SK-N-SH (cell line): ENCODE measurements at regions not wholly inside any gene's neighbourhood (a gene's known extent, or its start where the extent isn't known, plus 50 kb on each side); places are given as distances from the start of the nearest gene placed in this dataset.

Source experiments
- CTCF ChIP-seq: fragments of 200-600 bp; sonication (generic); IDR thresholded peaks from 2 replicates; pipeline ENCODE4 v1.6.1; 2017; ENCODE audit warnings: antibody characterized with exemption, mild to moderate bottlenecking, moderate library complexity
- EP300 ChIP-seq, 2 experiments: IDR thresholded peaks; 2 replicates each; pipeline versions ENCODE4 v1.4.0 to v1.6.1; 2012; ENCODE audit warnings: borderline replicate concordance in 1 of 2, low read depth in 1 of 2, low read length in 1 of 2
- FOXM1 ChIP-seq: IDR thresholded peaks from 2 replicates; pipeline ENCODE4 v1.4.0; 2012; ENCODE audit warnings: low read depth, mild to moderate bottlenecking
- NFIC ChIP-seq: IDR thresholded peaks from 2 replicates; pipeline ENCODE4 v1.4.0; 2012; ENCODE audit warnings: borderline replicate concordance
- RCOR1 ChIP-seq: fragments of 150-350 bp; IDR thresholded peaks from 2 replicates; pipeline ENCODE4 v1.6.1; 2017; ENCODE audit warnings: antibody characterized with exemption, low read length
- RXRA ChIP-seq: IDR thresholded peaks from 2 replicates; pipeline ENCODE4 v1.4.0; 2012; ENCODE audit warnings: low read depth, mild to moderate bottlenecking, borderline replicate concordance

GRCh38 chr3:78368636-78369345 is 1328.9 kb downstream of the ROBO2 start:
- TF ChIP-seq CTCF (no peak), NFIC (no peak), RCOR1 (no peak), RXRA (no peak), EP300 (IDR thresholded peaks at IDR 0.05; ENCODE audit: borderline replicate concordance in 1 of 2, low read depth in 1 of 2, low read length in 1 of 2) (no peak), FOXM1 (no peak)
